ENCODE measurements at regions not wholly inside any gene's neighbourhood (a gene's known extent, or its start where the extent isn't known, plus 50 kb on each side); places are given as distances from the start of the nearest gene placed in this dataset.

- TF ChIP-seq CTCF (conservative IDR thresholded peaks at IDR 0.05; ENCODE audit: low read length) (no peak), EZH2phosphoT487 (IDR thresholded peaks at IDR 0.05; ENCODE audit: borderline replicate concordance, low read depth, low read length) (no peak)
Observed at GRCh38 chr1:81044708-81045107, 756.0 kb upstream of the ADGRL2 start.
